Forelimb muscle (tissue), 1 donor: ENCODE measurements at regions not wholly inside any gene's neighbourhood (a gene's known extent, or its start where the extent isn't known, plus 50 kb on each side); places are given as distances from the start of the nearest gene placed in this dataset.
A peak's percentile ranks its signal among the peaks of the same experiment; 100 is the strongest.

Source experiments
- DNase-seq: peaks from one replicate; pipeline ENCODE4 v3.0.0-alpha.2; 2013; ENCODE audit warnings: low read depth

- no peak for DNase-seq
Measured at GRCh38 chr2:239537633-239538356, 137.0 kb upstream of the HDAC4 start.

- DNase-seq = no peak
Measured at GRCh38 chr2:239536186-239536585, 135.4 kb upstream of the HDAC4 start.

- no peak for DNase-seq
Measured at GRCh38 chr2:239535413-239536144, 134.8 kb upstream of the HDAC4 start.

- no peak for DNase-seq
Measured at GRCh38 chr2:239534581-239535412, 134.0 kb upstream of the HDAC4 start.

- DNase-seq = peak; percentile 76
Measured at GRCh38 chr2:239533569-239534316, 132.9 kb upstream of the HDAC4 start.

- no peak for DNase-seq
Measured at GRCh38 chr2:239532859-239533258, 132.0 kb upstream of the HDAC4 start.

GRCh38 chr2:239532250-239532649 is 131.4 kb upstream of the HDAC4 start:
- no peak for DNase-seq

GRCh38 chr2:239531456-239532241 is 130.8 kb upstream of the HDAC4 start:
- no peak for DNase-seq

- DNase-seq = no peak
Measured at GRCh38 chr2:239530749-239531316, 130.0 kb upstream of the HDAC4 start.

GRCh38 chr2:239529313-239530015 is 128.6 kb upstream of the HDAC4 start:
- DNase-seq = no peak

- no peak for DNase-seq
Measured at GRCh38 chr2:239528883-239529282, 128.1 kb upstream of the HDAC4 start.

- DNase-seq = no peak
Measured at GRCh38 chr2:239528146-239528545, 127.3 kb upstream of the HDAC4 start.

- no peak for DNase-seq
Measured at GRCh38 chr2:239526666-239527415, 126.0 kb upstream of the HDAC4 start.

GRCh38 chr2:239526038-239526437 is 125.2 kb upstream of the HDAC4 start:
- DNase-seq = no peak

GRCh38 chr2:239523954-239524330 is 123.1 kb upstream of the HDAC4 start:
- no peak for DNase-seq

- DNase-seq = no peak
Measured at GRCh38 chr2:239523147-239523953, 122.5 kb upstream of the HDAC4 start.

GRCh38 chr2:239522740-239523119 is 121.9 kb upstream of the HDAC4 start:
- DNase-seq = no peak

- no peak for DNase-seq
Measured at GRCh38 chr2:239522002-239522739, 121.4 kb upstream of the HDAC4 start.
